ENCODE measurements at regions not wholly inside any gene's neighbourhood (a gene's known extent, or its start where the extent isn't known, plus 50 kb on each side); places are given as distances from the start of the nearest gene placed in this dataset.
"Not testable (repeated sequence)": the region's sequence is repeated elsewhere in the genome, so short reads cannot be mapped to it uniquely, and the experiment has no call there.

GRCh38 chr19:29154163-29154562 lies 58.8 kb downstream of the UQCRFS1 start:
- Histone ChIP-seq H3K4me1 (ENCODE audit: control insufficient read depth, insufficient read depth, low read length) (no peaks in the 10 kb centered on the region), H3K9ac (ENCODE audit: low read depth, low read length) (no peak overlapping the region), H3K4me3 (ENCODE audit: low read length) (no peak overlapping the region), H3K9me3 (replicated peaks; ENCODE audit: low read length) (no peaks in the 10 kb centered on the region), H3K36me3 (ENCODE audit: insufficient read depth, low read length) (no peaks in the 10 kb centered on the region), H3K27me3 (ENCODE audit: control insufficient read depth, insufficient read depth, low read length) (no peaks in the 10 kb centered on the region), H3K4me2 (ENCODE audit: low read length) (no peak overlapping the region)

GRCh38 chr19:29145756-29146155 lies 67.2 kb downstream of the UQCRFS1 start:
- no peak overlapping the region for H3K4me3 ChIP-seq (ENCODE audit: low read length)
- no peaks in the 10 kb centered on the region for H3K27me3 ChIP-seq (ENCODE audit: control insufficient read depth, insufficient read depth, low read length)
- H3K4me2 ChIP-seq (ENCODE audit: low read length), result no peak overlapping the region
- H3K9ac ChIP-seq (ENCODE audit: low read depth, low read length), result no peak overlapping the region
- H3K36me3 ChIP-seq (ENCODE audit: insufficient read depth, low read length), result no peaks in the 10 kb centered on the region
- no peaks in the 10 kb centered on the region for H3K4me1 ChIP-seq (ENCODE audit: control insufficient read depth, insufficient read depth, low read length)
- no peaks in the 10 kb centered on the region for H3K9me3 ChIP-seq (replicated peaks; ENCODE audit: low read length)

GRCh38 chr19:29143183-29143582 lies 69.8 kb downstream of the UQCRFS1 start:
- no peaks in the 10 kb centered on the region for H3K36me3 ChIP-seq (ENCODE audit: insufficient read depth, low read length)
- H3K4me3 ChIP-seq (ENCODE audit: low read length), result no peak overlapping the region
- H3K9ac ChIP-seq (ENCODE audit: low read depth, low read length), result no peak overlapping the region
- no peaks in the 10 kb centered on the region for H3K27me3 ChIP-seq (ENCODE audit: control insufficient read depth, insufficient read depth, low read length)
- H3K4me2 ChIP-seq (ENCODE audit: low read length), result no peak overlapping the region
- H3K9me3 ChIP-seq (replicated peaks; ENCODE audit: low read length), result peaks cover 15% of the 10 kb centered on the region
- H3K4me1 ChIP-seq (ENCODE audit: control insufficient read depth, insufficient read depth, low read length), result no peaks in the 10 kb centered on the region

GRCh38 chr19:29139227-29139626 lies 73.7 kb downstream of the UQCRFS1 start:
- H3K4me2 ChIP-seq (ENCODE audit: low read length), result no peak overlapping the region
- H3K36me3 ChIP-seq (ENCODE audit: insufficient read depth, low read length), result no peaks in the 10 kb centered on the region
- no peaks in the 10 kb centered on the region for H3K4me1 ChIP-seq (ENCODE audit: control insufficient read depth, insufficient read depth, low read length)
- no peak overlapping the region for H3K9ac ChIP-seq (ENCODE audit: low read depth, low read length)
- no peak overlapping the region for H3K4me3 ChIP-seq (ENCODE audit: low read length)
- no peaks in the 10 kb centered on the region for H3K27me3 ChIP-seq (ENCODE audit: control insufficient read depth, insufficient read depth, low read length)
- H3K9me3 ChIP-seq (replicated peaks; ENCODE audit: low read length), result peaks cover 15% of the 10 kb centered on the region

DNA sequence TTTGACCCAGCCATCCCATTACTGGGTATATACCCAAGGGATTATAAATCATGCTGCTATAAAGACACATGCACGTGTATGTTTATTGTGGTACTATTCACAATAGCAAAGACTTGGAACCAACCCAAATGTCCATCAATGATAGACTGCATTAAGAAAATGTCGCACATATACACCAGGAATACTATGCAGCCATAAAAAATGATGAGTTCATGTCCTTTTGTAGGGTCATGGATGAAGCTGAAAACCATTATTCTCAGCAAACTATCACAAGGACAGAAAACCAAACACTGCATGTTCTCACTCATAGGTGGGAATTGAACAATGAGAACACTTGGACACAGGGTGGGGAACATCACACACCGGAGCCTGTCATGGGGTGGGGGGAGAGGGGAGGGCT lies 74.7 kb downstream of the UQCRFS1 start:
- not testable (repeated sequence) for H3K4me3 ChIP-seq (ENCODE audit: low read length); H3K9ac ChIP-seq (ENCODE audit: low read depth, low read length); H3K4me1 ChIP-seq (ENCODE audit: control insufficient read depth, insufficient read depth, low read length); H3K4me2 ChIP-seq (ENCODE audit: low read length); H3K36me3 ChIP-seq (ENCODE audit: insufficient read depth, low read length); H3K27me3 ChIP-seq (ENCODE audit: control insufficient read depth, insufficient read depth, low read length)
- peaks cover 15% of the 10 kb centered on the region for H3K9me3 ChIP-seq (replicated peaks; ENCODE audit: low read length)

DNA sequence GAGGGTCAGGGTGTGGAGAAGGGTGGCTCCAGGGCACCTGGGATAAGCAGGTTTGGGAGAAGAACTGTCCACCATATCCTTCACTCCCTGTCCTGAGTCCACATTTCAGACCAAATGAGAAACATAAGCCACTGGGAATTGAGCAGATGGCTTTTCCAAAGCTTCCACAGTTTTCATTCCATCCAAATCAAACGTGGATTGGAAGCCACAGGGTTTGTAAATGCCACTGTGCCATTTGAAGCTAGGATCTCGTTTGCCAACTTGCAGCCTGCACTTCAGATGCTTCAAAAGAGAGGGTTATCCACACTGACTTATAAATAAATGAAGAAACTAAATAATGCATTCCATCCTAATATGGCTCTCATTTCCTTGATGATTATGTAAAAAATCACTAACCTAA lies 81.5 kb downstream of the UQCRFS1 start:
- no peak overlapping the region for H3K4me2 ChIP-seq (ENCODE audit: low read length)
- no peak overlapping the region for H3K9ac ChIP-seq (ENCODE audit: low read depth, low read length)
- no peaks in the 10 kb centered on the region for H3K4me1 ChIP-seq (ENCODE audit: control insufficient read depth, insufficient read depth, low read length)
- no peaks in the 10 kb centered on the region for H3K36me3 ChIP-seq (ENCODE audit: insufficient read depth, low read length)
- no peaks in the 10 kb centered on the region for H3K27me3 ChIP-seq (ENCODE audit: control insufficient read depth, insufficient read depth, low read length)
- H3K9me3 ChIP-seq (replicated peaks; ENCODE audit: low read length), result peaks cover 2% of the 10 kb centered on the region
- no peak overlapping the region for H3K4me3 ChIP-seq (ENCODE audit: low read length)

GRCh38 chr19:29129148-29129547 lies 83.8 kb downstream of the UQCRFS1 start:
- Histone ChIP-seq H3K9ac (ENCODE audit: low read depth, low read length) (no peak overlapping the region), H3K27me3 (ENCODE audit: control insufficient read depth, insufficient read depth, low read length) (no peaks in the 10 kb centered on the region), H3K36me3 (ENCODE audit: insufficient read depth, low read length) (no peaks in the 10 kb centered on the region), H3K9me3 (replicated peaks; ENCODE audit: low read length) (peaks cover 2% of the 10 kb centered on the region), H3K4me3 (ENCODE audit: low read length) (no peak overlapping the region), H3K4me1 (ENCODE audit: control insufficient read depth, insufficient read depth, low read length) (no peaks in the 10 kb centered on the region), H3K4me2 (ENCODE audit: low read length) (no peak overlapping the region)

- peaks cover 2% of the 10 kb centered on the region for H3K9me3 ChIP-seq (replicated peaks; ENCODE audit: low read length)
- H3K4me2 ChIP-seq (ENCODE audit: low read length), result no peak overlapping the region
- no peak overlapping the region for H3K9ac ChIP-seq (ENCODE audit: low read depth, low read length)
- no peaks in the 10 kb centered on the region for H3K36me3 ChIP-seq (ENCODE audit: insufficient read depth, low read length)
- H3K4me1 ChIP-seq (ENCODE audit: control insufficient read depth, insufficient read depth, low read length), result no peaks in the 10 kb centered on the region
- no peaks in the 10 kb centered on the region for H3K27me3 ChIP-seq (ENCODE audit: control insufficient read depth, insufficient read depth, low read length)
- H3K4me3 ChIP-seq (ENCODE audit: low read length), result no peak overlapping the region
These were observed 84.7 kb downstream of the UQCRFS1 start for GRCh38 chr19:29128203-29128602.

DNA sequence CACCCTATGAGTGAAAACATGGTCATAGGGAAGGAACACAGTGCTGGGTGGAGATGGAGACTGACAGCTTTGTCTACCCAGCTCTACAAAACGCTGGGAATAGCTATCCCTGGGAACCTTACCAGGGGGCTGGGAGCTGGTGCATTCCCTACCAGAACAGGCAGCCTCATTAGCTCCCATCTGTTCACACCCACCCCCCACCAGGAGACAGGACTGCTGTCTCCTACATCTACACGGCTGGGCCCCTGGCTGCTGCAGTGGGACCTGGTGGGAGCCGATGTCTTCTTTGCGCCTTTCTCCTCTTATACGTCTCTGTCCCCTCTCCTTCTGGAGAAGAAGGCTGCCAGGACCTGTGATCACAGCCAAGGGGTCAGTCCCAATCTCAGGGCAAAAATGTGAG lies 90.8 kb downstream of the UQCRFS1 start:
- H3K4me3 ChIP-seq (ENCODE audit: low read length), result no peak overlapping the region
- no peaks in the 10 kb centered on the region for H3K9me3 ChIP-seq (replicated peaks; ENCODE audit: low read length)
- no peaks in the 10 kb centered on the region for H3K27me3 ChIP-seq (ENCODE audit: control insufficient read depth, insufficient read depth, low read length)
- H3K36me3 ChIP-seq (ENCODE audit: insufficient read depth, low read length), result no peaks in the 10 kb centered on the region
- H3K9ac ChIP-seq (ENCODE audit: low read depth, low read length), result no peak overlapping the region
- H3K4me2 ChIP-seq (ENCODE audit: low read length), result no peak overlapping the region
- no peaks in the 10 kb centered on the region for H3K4me1 ChIP-seq (ENCODE audit: control insufficient read depth, insufficient read depth, low read length)

- Histone ChIP-seq H3K4me3 (ENCODE audit: low read length) (no peak overlapping the region), H3K27me3 (ENCODE audit: control insufficient read depth, insufficient read depth, low read length) (no peaks in the 10 kb centered on the region), H3K9me3 (replicated peaks; ENCODE audit: low read length) (no peaks in the 10 kb centered on the region), H3K4me1 (ENCODE audit: control insufficient read depth, insufficient read depth, low read length) (no peaks in the 10 kb centered on the region), H3K9ac (ENCODE audit: low read depth, low read length) (no peak overlapping the region), H3K36me3 (ENCODE audit: insufficient read depth, low read length) (no peaks in the 10 kb centered on the region), H3K4me2 (ENCODE audit: low read length) (no peak overlapping the region)
These were observed 91.3 kb downstream of the UQCRFS1 start for GRCh38 chr19:29121684-29122083.

DNA sequence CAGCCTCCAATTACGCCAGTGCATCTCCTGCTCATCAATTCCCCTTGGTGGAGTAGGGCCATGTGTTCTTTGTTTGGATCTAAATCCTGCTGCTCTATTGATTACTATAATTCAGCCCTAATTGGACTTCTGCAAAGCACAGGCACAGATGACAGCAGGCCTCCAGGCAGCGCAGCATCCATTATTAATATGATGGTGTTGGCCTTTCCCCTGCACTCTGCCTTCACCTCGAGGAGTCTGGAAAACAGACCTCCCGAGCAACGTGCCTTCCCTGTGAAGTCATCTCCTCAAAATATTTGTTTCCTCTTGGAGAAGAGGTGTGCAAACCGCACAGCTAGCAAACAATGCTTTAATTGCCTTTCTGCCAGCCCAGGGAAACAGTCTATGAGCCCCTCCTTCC lies 92.5 kb downstream of the UQCRFS1 start:
- no peaks in the 10 kb centered on the region for H3K9me3 ChIP-seq (replicated peaks; ENCODE audit: low read length)
- H3K36me3 ChIP-seq (ENCODE audit: insufficient read depth, low read length), result no peaks in the 10 kb centered on the region
- H3K4me1 ChIP-seq (ENCODE audit: control insufficient read depth, insufficient read depth, low read length), result no peaks in the 10 kb centered on the region
- H3K4me2 ChIP-seq (ENCODE audit: low read length), result no peak overlapping the region
- no peaks in the 10 kb centered on the region for H3K27me3 ChIP-seq (ENCODE audit: control insufficient read depth, insufficient read depth, low read length)
- H3K9ac ChIP-seq (ENCODE audit: low read depth, low read length), result no peak overlapping the region
- H3K4me3 ChIP-seq (ENCODE audit: low read length), result no peak overlapping the region

DNA sequence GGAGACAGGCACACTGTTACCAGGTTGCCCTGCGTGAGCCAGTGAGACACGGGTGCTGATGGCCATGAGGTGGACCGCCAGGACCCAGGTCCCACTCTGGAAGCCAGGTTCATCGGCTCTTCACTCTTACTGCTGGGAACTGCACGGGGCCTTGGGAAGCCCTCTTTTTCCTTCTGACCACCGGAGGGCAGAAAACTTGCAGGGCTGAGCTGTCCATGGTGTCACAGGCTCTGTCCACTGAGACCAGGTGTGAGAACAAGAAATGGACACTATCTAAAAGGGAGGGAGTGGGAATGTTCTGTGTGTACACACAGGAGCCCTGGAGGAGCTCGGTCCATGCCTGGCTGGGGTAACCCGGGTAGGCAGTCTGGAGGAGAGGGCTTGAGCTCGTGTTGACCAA lies 93.4 kb downstream of the UQCRFS1 start:
- Histone ChIP-seq H3K4me3 (ENCODE audit: low read length) (no peak overlapping the region), H3K27me3 (ENCODE audit: control insufficient read depth, insufficient read depth, low read length) (no peaks in the 10 kb centered on the region), H3K9me3 (replicated peaks; ENCODE audit: low read length) (no peaks in the 10 kb centered on the region), H3K9ac (ENCODE audit: low read depth, low read length) (no peak overlapping the region), H3K36me3 (ENCODE audit: insufficient read depth, low read length) (no peaks in the 10 kb centered on the region), H3K4me1 (ENCODE audit: control insufficient read depth, insufficient read depth, low read length) (no peaks in the 10 kb centered on the region), H3K4me2 (ENCODE audit: low read length) (no peak overlapping the region)
